KG1 (cell line): ENCODE measurements at regions not wholly inside any gene's neighbourhood (a gene's known extent, or its start where the extent isn't known, plus 50 kb on each side); places are given as distances from the start of the nearest gene placed in this dataset.

Experiments used
- DNase-seq: peaks from one replicate; lab custom pipeline; 2025; lab: John Stamatoyannopoulos, UW

GRCh38 chr7:120164-120991, 72.0 kb upstream of the FAM20C start:
- no peak for DNase-seq

GRCh38 chr7:121002-121785, 71.2 kb upstream of the FAM20C start:
- DNase-seq: no peak

GRCh38 chr7:123237-123636, 69.1 kb upstream of the FAM20C start:
- DNase-seq: no peak

DNA sequence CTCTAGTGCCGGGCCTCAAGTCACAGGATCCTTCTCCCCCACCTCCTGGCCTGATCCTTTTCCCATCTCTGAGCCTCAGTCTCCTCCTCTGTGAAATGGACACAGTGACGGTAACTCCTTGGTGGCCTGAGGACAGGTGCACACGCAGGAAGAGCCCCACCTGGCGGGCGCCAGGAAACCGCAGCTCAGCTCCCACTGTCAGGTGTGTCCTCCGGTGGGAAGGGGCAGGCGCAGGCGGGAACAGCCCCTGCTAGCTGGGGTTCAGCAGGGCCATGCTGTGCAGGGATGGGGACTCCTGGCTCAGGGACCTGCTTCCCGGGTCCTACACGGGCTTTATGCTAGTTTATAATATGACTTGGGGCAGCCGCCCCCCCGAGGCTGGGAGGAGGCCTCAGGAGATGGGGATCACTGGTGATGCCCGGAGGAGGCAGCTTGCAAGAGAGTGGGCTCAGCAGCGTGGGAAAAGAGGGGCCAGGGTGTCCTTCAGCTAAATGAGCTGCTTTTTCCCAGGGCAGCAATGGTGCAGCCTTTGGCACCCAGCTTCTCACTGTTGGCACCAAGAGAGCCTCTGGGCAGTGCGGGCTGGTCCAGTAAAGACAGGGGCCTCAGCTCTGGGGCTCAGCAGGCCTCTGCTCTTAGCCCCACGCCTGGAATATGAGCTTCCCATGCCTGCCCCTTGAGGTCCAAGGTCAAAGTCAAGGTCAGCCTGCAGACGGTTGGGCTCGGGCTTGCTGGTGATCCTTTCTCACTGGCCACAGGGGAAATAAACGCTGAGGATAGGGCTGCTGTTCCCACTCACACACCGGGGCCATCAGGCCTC, 68.0 kb upstream of the FAM20C start:
- DNase-seq: no peak

- DNase-seq: no peak
Observed at GRCh38 chr7:125061-125475, 67.3 kb upstream of the FAM20C start.

DNA sequence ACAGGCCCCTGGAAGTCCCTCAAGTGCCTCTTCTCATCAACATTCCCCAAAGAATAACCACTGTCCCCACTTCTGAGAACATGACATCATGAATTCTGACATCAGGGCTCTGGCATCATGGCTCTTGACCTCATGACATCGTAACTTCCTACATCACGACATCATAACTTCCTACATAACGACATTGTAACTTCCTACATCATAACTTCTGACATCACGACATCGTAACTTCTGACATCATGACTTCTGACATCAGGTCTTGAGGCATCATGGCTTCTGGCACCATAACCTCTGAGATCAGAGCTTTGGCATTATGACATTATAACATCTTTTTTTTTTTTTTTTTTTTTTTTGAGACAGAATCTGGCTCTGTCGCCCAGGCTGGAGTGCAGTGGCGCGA, 66.7 kb upstream of the FAM20C start:
- no peak for DNase-seq

- no peak for DNase-seq
Observed at GRCh38 chr7:126368-126767, 66.0 kb upstream of the FAM20C start.

DNA sequence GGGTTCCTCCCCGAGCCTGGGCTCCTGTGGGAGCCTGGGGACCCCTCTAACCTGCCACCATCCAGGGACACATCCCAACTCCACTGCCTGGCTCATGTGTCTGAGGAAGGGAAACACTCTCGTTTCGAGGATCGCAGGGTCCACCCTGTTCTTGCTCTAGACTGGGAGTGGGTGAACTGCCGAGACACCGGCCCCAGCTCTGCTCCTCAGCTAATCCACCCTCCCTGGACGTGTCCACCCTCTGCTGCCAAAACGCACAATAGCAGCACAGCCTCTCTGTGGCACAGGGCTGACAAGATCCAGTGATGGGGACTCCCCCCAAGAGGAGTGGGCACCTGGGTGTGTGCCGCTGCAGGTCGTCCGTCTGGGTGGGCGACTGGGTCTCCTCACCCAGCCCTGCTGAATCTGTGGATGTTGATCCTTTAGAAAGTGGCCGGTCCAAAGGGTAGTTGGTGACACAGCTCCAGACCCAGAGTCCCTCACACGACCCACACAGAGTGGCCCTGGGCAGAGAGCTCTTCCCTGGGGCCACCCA, 65.2 kb upstream of the FAM20C start:
- DNase-seq: no peak

DNA sequence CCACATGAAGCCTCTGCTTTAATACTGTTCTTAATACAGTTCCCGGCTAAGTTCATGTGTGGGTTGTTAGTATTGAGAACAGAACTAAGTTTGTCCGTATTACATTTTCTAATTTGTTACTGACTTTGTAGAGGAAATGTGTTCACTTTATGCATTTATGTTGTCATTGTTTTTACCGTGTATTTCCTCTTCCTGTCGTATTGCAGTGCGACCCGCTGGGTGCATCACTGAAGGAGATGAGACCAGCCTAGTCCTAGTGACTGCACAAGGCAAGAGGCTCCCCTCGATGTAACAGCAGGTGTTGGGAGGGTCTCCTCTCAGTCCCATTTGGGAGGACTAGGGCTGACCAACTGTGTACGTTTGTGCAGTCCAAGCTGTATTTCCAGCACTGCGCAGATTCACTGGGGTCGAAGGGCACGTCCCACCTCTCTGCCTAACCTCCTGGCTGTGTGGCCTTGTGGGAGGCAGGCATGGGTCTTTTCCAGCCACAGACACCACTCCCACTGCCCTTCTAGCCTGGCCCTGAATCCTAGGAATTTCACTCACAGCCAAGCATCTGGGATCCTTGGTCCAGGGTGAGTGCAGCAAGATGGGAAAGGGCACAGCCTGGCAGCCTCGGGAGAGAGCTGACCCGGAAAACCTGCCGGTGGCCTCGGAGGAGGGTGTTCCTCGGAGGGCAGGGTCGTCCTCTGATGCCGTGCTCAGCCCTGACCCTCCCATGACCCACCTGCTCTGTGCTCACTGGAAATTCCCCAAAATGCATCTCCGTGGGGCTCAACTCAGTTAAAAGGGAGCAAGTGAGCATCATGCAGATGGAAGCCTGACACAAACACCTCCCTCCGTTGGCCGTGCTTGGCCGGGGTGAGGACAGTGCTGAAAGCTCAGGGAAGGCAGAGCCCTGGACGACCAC, 63.9 kb upstream of the FAM20C start:
- no peak for DNase-seq

DNA sequence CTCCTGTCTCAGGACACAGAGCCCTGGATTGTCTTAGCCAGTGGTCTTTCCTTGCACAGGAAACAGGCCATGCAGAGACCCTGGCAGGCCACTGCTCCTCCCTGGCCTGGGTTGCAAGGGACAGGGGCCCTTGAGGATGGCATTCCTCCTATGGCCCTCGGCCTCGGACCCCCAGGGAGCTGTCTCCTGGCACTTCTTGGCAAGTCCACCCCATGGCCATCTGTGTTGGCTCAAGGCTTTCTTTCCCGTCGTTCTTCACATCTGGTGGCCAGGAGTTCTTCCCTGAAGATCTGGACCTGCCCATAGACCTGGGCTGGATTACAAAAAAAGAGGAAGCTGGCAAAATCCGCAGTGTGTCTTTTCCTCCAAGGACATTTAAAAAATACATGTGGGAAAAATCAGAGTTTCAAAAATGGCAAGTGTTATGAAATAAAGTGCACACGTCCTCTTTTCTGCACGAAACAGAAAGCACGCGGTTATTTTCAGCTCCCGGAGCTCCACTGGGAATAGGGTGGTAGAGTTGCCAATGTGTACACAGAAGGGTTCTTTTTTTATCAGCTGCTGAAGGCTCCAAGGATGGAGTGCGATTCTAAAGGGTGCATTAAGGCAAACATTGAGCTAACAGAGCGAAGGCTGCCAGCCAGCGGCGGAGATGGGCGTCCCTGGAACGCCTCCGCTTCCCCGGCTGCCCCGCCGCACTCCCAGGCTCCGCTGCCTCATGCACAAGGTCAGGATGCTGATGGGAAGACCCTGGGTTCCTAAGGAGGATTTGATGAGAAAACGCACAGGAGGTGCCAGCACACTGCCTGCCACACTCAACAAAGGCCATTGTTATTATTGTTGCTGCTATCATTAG, 62.8 kb upstream of the FAM20C start:
- DNase-seq: no peak

DNA sequence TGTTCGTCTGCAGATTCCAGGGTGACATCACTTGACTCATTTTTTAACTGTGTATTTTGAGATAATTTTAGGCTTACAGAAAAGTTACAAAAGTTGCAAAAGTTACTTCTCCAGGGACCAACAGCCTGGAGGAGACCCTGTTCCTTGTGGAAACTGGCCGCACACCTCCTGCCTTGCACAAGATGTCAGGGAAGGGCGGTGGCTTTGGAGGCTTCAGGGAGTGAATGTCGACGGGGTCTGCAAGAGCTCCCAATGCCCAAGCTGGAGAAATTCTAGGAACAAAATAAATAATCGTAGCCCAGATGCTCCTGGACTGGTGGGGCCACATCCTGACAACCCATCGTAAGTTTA, 62.2 kb upstream of the FAM20C start:
- DNase-seq: no peak

DNA sequence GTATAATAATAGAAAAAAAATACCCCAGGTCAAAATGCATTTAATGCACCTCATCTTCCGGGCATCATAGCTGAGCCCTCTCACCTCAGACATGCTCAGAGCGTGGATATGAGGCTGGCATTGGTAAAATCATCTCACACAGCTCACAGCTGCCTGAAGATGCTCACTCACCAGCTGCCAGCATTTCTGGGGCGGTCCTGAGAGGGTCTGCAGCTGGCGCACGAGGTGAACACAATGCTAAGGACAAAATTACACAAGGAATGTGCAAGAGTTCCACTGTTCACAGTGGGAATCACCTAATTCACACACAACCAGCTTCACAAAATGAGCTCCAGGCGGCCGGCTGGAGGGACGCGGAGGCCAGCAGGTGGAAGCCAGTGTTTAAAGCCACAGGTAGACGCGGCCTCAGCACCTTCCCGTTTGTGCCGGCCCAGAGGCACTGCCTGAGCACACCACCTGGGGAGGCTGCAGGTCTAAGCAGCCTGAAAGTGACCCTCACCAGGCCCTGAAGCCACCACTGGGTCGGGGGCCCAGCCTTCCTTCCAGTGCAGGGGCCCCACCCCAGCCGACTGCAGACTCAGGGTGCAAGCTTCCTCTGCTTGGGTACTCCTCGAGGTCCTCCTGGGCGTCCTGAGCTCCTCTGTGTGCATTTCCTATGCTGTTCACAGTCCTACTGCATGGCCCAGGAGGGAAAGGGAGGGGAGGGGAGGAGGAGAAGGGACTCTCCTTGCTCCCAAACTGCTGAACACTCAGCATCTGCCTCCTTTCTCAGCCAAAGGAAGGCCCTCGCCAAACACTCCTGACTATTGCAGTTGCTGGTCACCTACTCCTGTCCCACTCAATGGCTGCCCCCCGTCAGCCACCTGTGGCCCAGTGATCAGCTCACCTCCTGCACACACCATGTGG, 61.2 kb upstream of the FAM20C start:
- DNase-seq: no peak

- no peak for DNase-seq
Observed at GRCh38 chr7:131781-132482, 60.4 kb upstream of the FAM20C start.

- DNase-seq: no peak
Observed at GRCh38 chr7:132899-133298, 59.5 kb upstream of the FAM20C start.

DNA sequence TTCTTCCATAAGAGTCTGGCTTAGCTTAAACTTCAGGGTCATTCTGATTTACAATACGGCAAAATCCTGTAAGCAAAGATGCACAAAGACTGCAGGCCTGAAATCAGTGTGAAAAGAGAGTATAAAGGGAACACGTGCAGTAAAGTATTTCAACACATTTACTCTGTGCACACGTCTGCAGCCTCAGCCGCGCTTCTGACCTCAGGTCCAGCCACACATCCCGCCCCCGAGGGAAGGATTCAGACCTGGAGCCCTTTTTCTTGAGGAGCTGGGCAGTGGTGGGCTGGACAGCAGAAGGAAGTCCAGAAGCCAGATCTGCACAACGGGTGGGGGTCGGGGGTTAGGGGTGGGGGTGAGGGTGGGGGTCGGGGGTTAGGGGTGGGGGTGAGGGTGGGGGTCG, 58.9 kb upstream of the FAM20C start:
- DNase-seq: no peak

DNA sequence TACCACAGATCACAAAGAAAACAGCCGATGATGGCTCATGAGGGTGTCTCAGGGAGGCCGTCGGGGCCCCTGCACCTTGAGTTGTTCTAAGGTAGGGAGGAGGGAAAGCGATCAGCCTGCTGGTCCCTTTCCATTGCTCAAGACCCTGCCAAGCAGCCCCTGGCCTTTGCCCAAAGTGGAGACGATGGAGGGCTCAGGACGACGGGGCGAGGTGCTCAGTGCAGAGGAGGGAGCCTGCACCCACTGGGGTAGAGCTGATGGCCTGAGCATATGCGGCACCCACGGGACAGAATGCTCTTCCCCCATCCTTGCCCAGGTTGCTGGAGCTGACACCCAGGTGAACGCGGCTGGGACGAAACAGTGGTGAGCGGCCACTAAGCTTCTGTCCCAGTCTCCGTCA, 58.3 kb upstream of the FAM20C start:
- DNase-seq: no peak

DNA sequence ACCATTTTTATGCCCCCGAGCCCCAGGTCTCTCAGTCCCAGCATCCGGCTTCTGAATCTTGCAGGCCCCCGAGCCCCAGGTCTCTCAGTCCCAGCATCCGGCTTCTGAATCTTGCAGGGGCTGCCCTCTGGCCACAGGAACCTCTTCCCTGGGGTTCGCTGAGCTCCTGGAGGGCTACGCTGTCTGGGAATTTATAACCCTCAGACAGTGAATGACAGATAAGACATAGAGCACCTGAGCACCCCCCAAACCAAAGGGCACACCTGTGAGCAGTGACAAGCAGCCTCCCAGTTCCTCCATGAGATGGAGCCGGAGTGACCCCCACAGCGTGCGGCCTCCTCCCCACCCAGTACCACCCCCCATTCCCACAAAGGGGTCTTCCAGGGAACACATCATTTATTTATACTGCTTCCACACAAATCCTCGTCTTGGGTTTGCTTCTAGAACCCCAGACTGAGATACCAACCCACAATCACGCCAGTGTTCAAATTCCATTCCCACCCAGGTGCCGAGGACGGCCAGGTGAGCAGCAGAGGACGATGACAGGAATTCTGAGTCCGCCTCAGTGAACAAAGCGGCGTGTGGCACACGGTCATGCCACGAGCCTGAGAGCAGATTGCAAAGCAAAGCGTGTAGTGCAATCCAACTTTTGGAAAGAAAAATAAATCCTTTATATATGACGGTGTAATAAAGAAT, 57.7 kb upstream of the FAM20C start:
- DNase-seq: no peak

DNA sequence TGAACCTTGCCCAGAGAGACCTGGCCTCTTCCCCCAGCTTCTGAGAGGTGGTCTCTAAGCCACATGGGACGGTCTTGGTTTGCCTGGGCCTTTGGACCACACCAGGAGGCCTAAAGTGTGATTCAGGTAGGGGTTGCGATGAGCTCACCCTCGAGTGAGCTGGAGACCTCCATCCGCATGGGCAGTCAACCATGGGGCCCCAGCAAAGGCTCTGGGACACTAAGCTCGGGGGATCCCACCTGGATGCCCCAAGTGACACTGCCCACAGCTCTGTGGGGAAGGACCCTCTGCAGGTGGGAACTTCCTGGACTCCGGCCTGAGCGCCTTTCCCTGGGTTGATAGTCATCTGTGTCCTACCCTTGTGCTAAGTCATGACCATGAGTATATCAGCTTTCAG, 57.1 kb upstream of the FAM20C start:
- no peak for DNase-seq
